ENCODE measurements at regions not wholly inside any gene's neighbourhood (a gene's known extent, or its start where the extent isn't known, plus 50 kb on each side); places are given as distances from the start of the nearest gene placed in this dataset.

DNA sequence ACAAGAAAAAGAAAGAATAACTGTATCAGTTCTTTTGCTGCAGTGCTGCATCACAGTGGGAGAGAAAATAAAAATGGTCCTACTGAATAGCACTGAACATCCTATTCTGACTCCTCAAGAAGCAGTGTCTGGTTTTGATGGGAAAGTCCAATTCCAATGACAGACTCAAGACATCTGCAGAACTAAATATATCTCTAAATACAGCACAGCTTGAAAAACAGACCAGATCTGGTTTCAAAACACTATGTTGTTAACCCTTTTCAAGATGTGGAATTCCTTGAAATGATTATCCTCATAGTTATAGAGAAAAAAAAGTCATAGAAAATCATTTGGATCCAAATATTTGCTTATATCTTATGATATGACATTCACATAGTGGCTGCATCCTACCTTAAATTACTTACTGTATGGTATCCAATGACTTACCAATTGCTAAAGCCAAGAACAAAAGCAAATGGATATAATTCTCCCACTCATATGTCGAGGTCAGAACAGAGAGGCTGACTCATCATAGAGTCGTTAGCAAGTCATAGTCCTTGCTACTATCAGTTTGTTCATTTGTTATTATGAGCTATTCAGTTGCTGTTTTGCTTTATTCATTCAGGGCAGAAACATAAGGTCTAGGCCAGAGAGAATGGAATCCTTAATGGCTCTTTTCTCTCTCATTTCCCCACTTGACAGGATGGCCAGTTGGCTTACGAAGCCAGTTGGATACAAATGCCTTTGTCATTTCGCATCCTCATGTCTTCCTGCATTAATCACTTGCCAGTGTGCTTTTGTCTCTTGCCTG lies 62.5 kb upstream of the ACVR2A start (continued):
- TF ChIP-seq ZNF462 (CRISPR knock-in tag; IDR thresholded peaks at IDR 0.05): no peak
- no peak for TF ChIP-seq POLR2AphosphoS5 (IDR thresholded peaks at IDR 0.05; ENCODE audit: low read depth)
- no peak for TF ChIP-seq ZNF331 (CRISPR knock-in tag; IDR thresholded peaks at IDR 0.05; ENCODE audit: low read depth)

- H3K27me3 Mint-ChIP-seq (ENCODE audit: insufficient read depth, low read depth, poor library complexity): peaks cover 2% of the 10 kb centered on the region
- Histone ChIP-seq H2AFZ (no peak overlapping the region), H3K4me1 (ENCODE audit: insufficient read depth) (peaks cover 7% of the 10 kb centered on the region), H3K27me3 (ENCODE audit: insufficient read depth) (no peaks in the 10 kb centered on the region), H3K4me2 (no peak overlapping the region), H3K4me3 (no peak overlapping the region), H4K20me1 (replicated peaks; ENCODE audit: insufficient read depth) (no peaks in the 10 kb centered on the region), H3K27ac (ENCODE audit: low read depth) (no peak overlapping the region), H3K79me2 (replicated peaks; ENCODE audit: insufficient read depth) (no peaks in the 10 kb centered on the region), H3F3A (replicated peaks; ENCODE audit: low read depth) (no peaks in the 10 kb centered on the region), H3K36me3 (ENCODE audit: insufficient read depth) (no peaks in the 10 kb centered on the region), H3K9me2 (ENCODE audit: insufficient read depth) (0 out of 2 replicates have a peak, but pooled peaks cover 5% of the 10 kb centered on the region)
- no peaks in the 10 kb centered on the region for H3K9me3 Mint-ChIP-seq
- no peak overlapping the region for H3K27ac Mint-ChIP-seq
- peaks cover 7% of the 10 kb centered on the region; the same call in 2 of the 3 replicates for H3K4me1 Mint-ChIP-seq
- DNase-seq (ENCODE audit: low spot score) (no peak), ATAC-seq (no peak)
- H3K4me3 Mint-ChIP-seq: no peak overlapping the region
- no peaks in the 10 kb centered on the region for H3K36me3 Mint-ChIP-seq (ENCODE audit: low read depth)
- no peak for TF ChIP-seq CTCF (conservative IDR thresholded peaks at IDR 0.05; ENCODE audit: low read depth in 2 of 2)
- no peak for TF ChIP-seq ZNF462 (CRISPR knock-in tag; IDR thresholded peaks at IDR 0.05)
- no peak for TF ChIP-seq ETS1 (IDR thresholded peaks at IDR 0.05)
Observed at GRCh38 chr2:147779440-147779839, 65.4 kb upstream of the ACVR2A start.

Data from GM23338 (cell line).